ENCODE measurements at regions not wholly inside any gene's neighbourhood (a gene's known extent, or its start where the extent isn't known, plus 50 kb on each side); places are given as distances from the start of the nearest gene placed in this dataset.
A peak's percentile ranks its signal among the peaks of the same experiment; 100 is the strongest.
"Not testable (repeated sequence)": the region's sequence is repeated elsewhere in the genome, so short reads cannot be mapped to it uniquely, and the experiment has no call there.

DNA sequence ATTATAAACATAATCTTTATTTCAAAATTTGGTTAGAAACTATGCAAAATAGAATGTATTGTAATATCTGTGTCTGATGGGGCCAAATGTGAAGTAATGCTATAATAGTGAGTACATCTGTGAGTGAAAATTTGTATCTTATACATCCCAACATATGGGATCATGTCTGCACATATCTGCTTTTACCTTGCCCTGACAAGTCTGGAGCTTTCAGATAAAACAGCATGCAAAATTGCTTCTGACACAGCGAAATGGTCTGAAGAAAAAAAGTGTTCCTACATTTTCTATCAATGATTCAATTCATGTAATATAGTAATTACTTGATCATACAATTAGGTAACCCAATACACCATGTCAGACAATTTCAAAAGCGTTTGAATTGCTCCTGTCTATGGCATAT lies 58.1 kb upstream of the P3H2 start:
- ATAC-seq (ENCODE audit: low read depth) = no peak
- no peak for DNase-seq (ENCODE audit: low spot score)
- H3K27me3 ChIP-seq (ENCODE audit: insufficient read depth, poor library complexity, severe bottlenecking) = no peaks in the 10 kb centered on the region
- H3K9me3 ChIP-seq (ENCODE audit: severe bottlenecking) = no peaks in the 10 kb centered on the region
- H3K27ac ChIP-seq (ENCODE audit: poor library complexity, severe bottlenecking) = peak overlapping the region; percentile 53
- H3K36me3 ChIP-seq (ENCODE audit: low read depth) = no peaks in the 10 kb centered on the region
- no peak overlapping the region for H3K4me3 ChIP-seq (ENCODE audit: severe bottlenecking)
- TF ChIP-seq, protein P1, sequence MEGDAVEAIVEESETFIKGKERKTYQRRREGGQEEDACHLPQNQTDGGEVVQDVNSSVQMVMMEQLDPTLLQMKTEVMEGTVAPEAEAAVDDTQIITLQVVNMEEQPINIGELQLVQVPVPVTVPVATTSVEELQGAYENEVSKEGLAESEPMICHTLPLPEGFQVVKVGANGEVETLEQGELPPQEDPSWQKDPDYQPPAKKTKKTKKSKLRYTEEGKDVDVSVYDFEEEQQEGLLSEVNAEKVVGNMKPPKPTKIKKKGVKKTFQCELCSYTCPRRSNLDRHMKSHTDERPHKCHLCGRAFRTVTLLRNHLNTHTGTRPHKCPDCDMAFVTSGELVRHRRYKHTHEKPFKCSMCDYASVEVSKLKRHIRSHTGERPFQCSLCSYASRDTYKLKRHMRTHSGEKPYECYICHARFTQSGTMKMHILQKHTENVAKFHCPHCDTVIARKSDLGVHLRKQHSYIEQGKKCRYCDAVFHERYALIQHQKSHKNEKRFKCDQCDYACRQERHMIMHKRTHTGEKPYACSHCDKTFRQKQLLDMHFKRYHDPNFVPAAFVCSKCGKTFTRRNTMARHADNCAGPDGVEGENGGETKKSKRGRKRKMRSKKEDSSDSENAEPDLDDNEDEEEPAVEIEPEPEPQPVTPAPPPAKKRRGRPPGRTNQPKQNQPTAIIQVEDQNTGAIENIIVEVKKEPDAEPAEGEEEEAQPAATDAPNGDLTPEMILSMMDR (IDR thresholded peaks at IDR 0.05; ENCODE audit: poor library complexity, severe bottlenecking) = no peak
- H3K4me1 ChIP-seq (ENCODE audit: insufficient read depth, poor library complexity, severe bottlenecking) = peaks cover 18% of the 10 kb centered on the region

DNA sequence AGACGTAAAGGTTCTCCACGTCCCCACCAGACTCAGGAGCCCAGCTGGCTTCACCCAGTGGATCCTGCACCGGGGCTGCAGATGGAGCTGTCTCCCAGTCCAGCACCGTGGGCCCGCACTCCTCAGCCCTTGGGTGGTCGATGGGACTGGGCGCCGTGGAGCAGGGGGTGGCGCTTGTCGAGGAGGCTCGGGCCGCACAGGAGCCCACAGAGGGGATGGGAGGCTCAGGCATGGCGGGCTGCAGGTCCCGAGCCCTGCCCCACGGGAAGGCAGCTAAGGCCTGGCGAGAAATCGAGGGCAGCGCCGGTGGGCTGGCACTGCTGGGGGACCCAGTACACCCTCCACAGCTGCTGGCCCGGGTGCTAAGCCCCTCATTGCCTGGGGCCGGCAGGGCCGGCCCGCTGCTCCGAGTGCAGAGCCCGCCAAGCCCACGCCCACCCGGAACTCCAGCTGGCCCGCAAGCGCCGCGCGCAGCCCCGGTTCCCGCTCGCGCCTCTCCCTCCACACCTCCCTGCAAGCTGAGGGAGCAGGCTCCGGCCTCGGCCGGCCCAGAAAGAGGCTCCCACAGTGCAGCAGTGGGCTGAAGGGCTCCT lies 56.3 kb upstream of the P3H2 start:
- not testable (repeated sequence) for H3K4me3 ChIP-seq (ENCODE audit: severe bottlenecking); ATAC-seq (ENCODE audit: low read depth); H3K36me3 ChIP-seq (ENCODE audit: low read depth); H3K27me3 ChIP-seq (ENCODE audit: insufficient read depth, poor library complexity, severe bottlenecking); H3K27ac ChIP-seq (ENCODE audit: poor library complexity, severe bottlenecking); DNase-seq (ENCODE audit: low spot score); H3K9me3 ChIP-seq (ENCODE audit: severe bottlenecking)
- H3K4me1 ChIP-seq (ENCODE audit: insufficient read depth, poor library complexity, severe bottlenecking) = peaks cover 24% of the 10 kb centered on the region

DNA sequence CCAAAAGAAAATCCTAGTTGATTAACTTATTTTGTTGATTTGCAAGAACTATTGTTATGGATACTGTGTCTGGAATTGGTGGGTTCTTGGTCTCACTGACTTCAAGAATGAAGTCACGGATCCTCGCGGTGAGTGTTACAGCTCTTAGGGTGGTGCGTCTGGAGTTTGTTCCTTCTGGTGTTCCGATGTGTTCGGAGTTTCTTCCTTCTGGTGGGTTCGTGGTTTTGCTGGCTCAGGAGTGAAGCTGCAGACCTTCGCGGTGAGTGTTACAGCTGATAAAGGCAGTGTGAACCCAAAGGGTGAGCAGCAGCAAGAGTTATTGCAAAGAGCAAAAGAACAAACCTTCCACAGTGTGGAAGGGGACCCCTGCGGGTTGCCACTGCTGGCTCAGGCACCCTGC lies 55.4 kb upstream of the P3H2 start:
- ATAC-seq (ENCODE audit: low read depth) = not testable (repeated sequence)

DNA sequence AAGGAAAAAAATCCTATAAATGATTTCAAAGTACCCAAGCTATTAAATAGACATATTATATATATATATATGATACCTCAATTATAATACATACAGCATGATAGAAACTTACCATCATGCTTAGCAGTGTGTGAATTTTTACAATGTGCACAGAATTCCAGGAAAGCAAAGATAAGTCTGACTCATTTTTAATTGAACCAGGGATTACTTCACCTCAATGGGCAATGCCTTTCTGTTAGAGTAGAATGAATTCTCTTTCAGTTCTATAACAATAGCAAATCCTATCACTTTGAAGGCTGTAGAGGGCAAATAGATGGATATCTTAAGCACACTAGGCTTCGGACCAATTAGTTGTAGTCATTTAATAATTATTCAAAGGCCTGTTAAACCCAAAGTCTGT lies 54.8 kb upstream of the P3H2 start:
- no peaks in the 10 kb centered on the region for H3K27me3 ChIP-seq (ENCODE audit: insufficient read depth, poor library complexity, severe bottlenecking)
- no peak overlapping the region for H3K4me3 ChIP-seq (ENCODE audit: severe bottlenecking)
- DNase-seq (ENCODE audit: low spot score) (no peak), ATAC-seq (ENCODE audit: low read depth) (peak; percentile 61; the same call in 2 of the 3 replicates)
- H3K36me3 ChIP-seq (ENCODE audit: low read depth) = no peaks in the 10 kb centered on the region
- no peaks in the 10 kb centered on the region for H3K9me3 ChIP-seq (ENCODE audit: severe bottlenecking)
- no peak overlapping the region for H3K27ac ChIP-seq (ENCODE audit: poor library complexity, severe bottlenecking)
- H3K4me1 ChIP-seq (ENCODE audit: insufficient read depth, poor library complexity, severe bottlenecking) = peaks cover 19% of the 10 kb centered on the region
- TF ChIP-seq, protein P1 (IDR thresholded peaks at IDR 0.05; ENCODE audit: poor library complexity, severe bottlenecking) = no peak

More for the DNA sequence above, 55.4 kb upstream of the P3H2 start:
- not testable (repeated sequence) for H3K27ac ChIP-seq (ENCODE audit: poor library complexity, severe bottlenecking); H3K27me3 ChIP-seq (ENCODE audit: insufficient read depth, poor library complexity, severe bottlenecking); H3K4me3 ChIP-seq (ENCODE audit: severe bottlenecking); DNase-seq (ENCODE audit: low spot score); H3K36me3 ChIP-seq (ENCODE audit: low read depth); H3K9me3 ChIP-seq (ENCODE audit: severe bottlenecking)
- H3K4me1 ChIP-seq (ENCODE audit: insufficient read depth, poor library complexity, severe bottlenecking) = peaks cover 24% of the 10 kb centered on the region

DNA sequence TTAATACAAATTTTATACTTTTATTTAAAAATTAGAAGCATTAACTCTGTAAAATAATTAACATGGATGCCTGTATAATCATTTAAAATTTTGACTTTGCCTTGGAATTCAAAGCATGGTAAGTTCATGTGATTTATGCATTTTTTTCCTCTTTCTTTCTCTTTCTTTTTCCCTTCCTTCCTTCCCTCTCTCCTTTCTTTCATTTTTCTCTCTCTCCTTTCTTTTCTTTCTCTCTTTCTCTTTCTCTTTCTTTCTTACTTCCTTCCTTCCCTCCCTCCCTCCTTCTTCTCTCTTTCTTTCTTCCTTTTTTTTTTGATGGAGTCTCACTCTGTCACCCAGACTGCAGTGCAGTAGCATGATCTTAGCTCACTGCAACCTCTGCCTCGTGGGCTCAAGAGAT lies 53.8 kb upstream of the P3H2 start:
- H3K4me1 ChIP-seq (ENCODE audit: insufficient read depth, poor library complexity, severe bottlenecking) = peaks cover 14% of the 10 kb centered on the region
- no peaks in the 10 kb centered on the region for H3K27me3 ChIP-seq (ENCODE audit: insufficient read depth, poor library complexity, severe bottlenecking)
- no peak overlapping the region for H3K4me3 ChIP-seq (ENCODE audit: severe bottlenecking)
- DNase-seq (ENCODE audit: low spot score) = no peak
- no peak for ATAC-seq (ENCODE audit: low read depth)
- TF ChIP-seq, protein P1 (IDR thresholded peaks at IDR 0.05; ENCODE audit: poor library complexity, severe bottlenecking) = no peak
- H3K9me3 ChIP-seq (ENCODE audit: severe bottlenecking) = no peaks in the 10 kb centered on the region
- no peak overlapping the region for H3K27ac ChIP-seq (ENCODE audit: poor library complexity, severe bottlenecking)
- H3K36me3 ChIP-seq (ENCODE audit: low read depth) = no peaks in the 10 kb centered on the region

DNA sequence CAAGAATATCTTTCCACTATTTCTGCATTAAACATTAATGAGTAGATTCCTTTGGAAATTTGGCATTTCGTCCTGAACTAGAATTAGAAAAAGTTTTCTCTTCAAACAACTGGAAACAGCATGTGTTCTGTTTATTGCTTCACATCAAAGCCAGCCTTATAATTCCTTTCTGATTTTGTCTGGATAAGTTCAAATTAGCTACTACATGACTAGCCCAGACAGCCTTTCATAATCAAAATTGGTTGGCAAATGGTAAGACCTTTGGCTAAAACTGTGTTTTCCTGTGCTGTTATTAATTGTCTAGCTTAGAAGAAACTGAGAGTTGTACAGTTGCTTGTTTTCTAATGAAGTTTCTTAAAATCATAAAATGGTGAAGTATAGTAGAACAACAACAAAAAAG lies 52.7 kb upstream of the P3H2 start:
- TF ChIP-seq, protein P1 (IDR thresholded peaks at IDR 0.05; ENCODE audit: poor library complexity, severe bottlenecking) = no peak
- ATAC-seq (ENCODE audit: low read depth) (no peak), DNase-seq (ENCODE audit: low spot score) (no peak)
- no peaks in the 10 kb centered on the region for H3K9me3 ChIP-seq (ENCODE audit: severe bottlenecking)
- no peak overlapping the region for H3K4me3 ChIP-seq (ENCODE audit: severe bottlenecking)
- H3K27me3 ChIP-seq (ENCODE audit: insufficient read depth, poor library complexity, severe bottlenecking) = no peaks in the 10 kb centered on the region
- peaks cover 14% of the 10 kb centered on the region for H3K4me1 ChIP-seq (ENCODE audit: insufficient read depth, poor library complexity, severe bottlenecking)
- H3K27ac ChIP-seq (ENCODE audit: poor library complexity, severe bottlenecking) = no peak overlapping the region
- H3K36me3 ChIP-seq (ENCODE audit: low read depth) = no peaks in the 10 kb centered on the region
